PC-9 (cell line): ENCODE measurements at regions not wholly inside any gene's neighbourhood (a gene's known extent, or its start where the extent isn't known, plus 50 kb on each side); places are given as distances from the start of the nearest gene placed in this dataset.

Experiments
- BruUV-seq: library from RNA; stranded (reverse); fragments of 400-500 nt; replicated peaks from 2 replicates; lab custom pipeline; 2021; lab: Mats Ljungman, UMichigan
- CTCF ChIA-PET: fragments of 300-600 bp; sonication (Branson Sonifier 250); formaldehyde crosslinking; loops from one replicate; lab custom pipeline; 2022; ENCODE audit warnings: antibody characterized with exemption; lab: Charles Lee
- POLR2A ChIA-PET: fragments of 300-600 bp; sonication (Branson Sonifier 250); formaldehyde crosslinking; loops from one replicate; lab custom pipeline; 2022; ENCODE audit warnings: antibody characterized with exemption; ENCODE audit not compliant: unreplicated experiment; lab: Charles Lee
- DNase-seq, 2 experiments: peaks; one replicate each; pipeline versions ENCODE4 v3.0.0 to v3.0.0-alpha.2; 2015 to 2022; ENCODE audit warnings: mixed read lengths in 1 of 2
- H2AFZ ChIP-seq: fragments of 200-600 bp; sonication (generic); 2 replicates; pipeline ENCODE4 v1.8.1; 2017; ENCODE audit warnings: antibody characterized with exemption
- H3F3A ChIP-seq: fragments of 200-600 bp; sonication (generic); 2 replicates; pipeline ENCODE4 v1.8.1; 2017; ENCODE audit warnings: antibody characterized with exemption, mild to moderate bottlenecking, low read depth; ENCODE audit not compliant: insufficient read depth
- H3K27ac ChIP-seq: fragments of 200-600 bp; sonication (generic); 2 replicates; pipeline ENCODE4 v1.6.1; 2016; ENCODE audit warnings: mixed run types
- H3K27me3 ChIP-seq: fragments of 200-600 bp; sonication (generic); 2 replicates; pipeline ENCODE4 v1.6.1; 2016; ENCODE audit warnings: low read depth, mixed run types; ENCODE audit not compliant: insufficient read depth
- H3K36me3 ChIP-seq: fragments of 200-600 bp; sonication (generic); 2 replicates; pipeline ENCODE4 v1.6.1; 2016; ENCODE audit warnings: low read depth, mixed run types
- H3K4me1 ChIP-seq: fragments of 200-600 bp; sonication (generic); replicated peaks from 2 replicates; pipeline ENCODE4 v1.6.1; 2016; ENCODE audit warnings: mixed run types; ENCODE audit not compliant: insufficient read depth
- H3K4me2 ChIP-seq: fragments of 200-600 bp; sonication (generic); 2 replicates; pipeline ENCODE4 v1.6.1; 2017; ENCODE audit warnings: mixed run types
- H3K4me3 ChIP-seq: fragments of 200-600 bp; sonication (generic); 2 replicates; pipeline ENCODE4 v1.6.1; 2016; ENCODE audit warnings: mixed run types
- H3K79me2 ChIP-seq: fragments of 200-600 bp; sonication (generic); 2 replicates; pipeline ENCODE4 v1.6.1; 2017; ENCODE audit warnings: low read depth, mixed run types
- H3K9me2 ChIP-seq: fragments of 200-600 bp; sonication (generic); 2 replicates; pipeline ENCODE4 v1.8.1; 2017; ENCODE audit warnings: mild to moderate bottlenecking; ENCODE audit not compliant: insufficient read depth
- H3K9me3 ChIP-seq: fragments of 200-600 bp; sonication (generic); 2 replicates; pipeline ENCODE4 v1.8.1; 2016; ENCODE audit warnings: low read depth; ENCODE audit not compliant: insufficient read depth
- H4K20me1 ChIP-seq: fragments of 200-600 bp; sonication (generic); 2 replicates; pipeline ENCODE4 v1.8.1; 2017; ENCODE audit not compliant: insufficient read depth
- EZH2 ChIP-seq: fragments of 200-600 bp; sonication (generic); IDR thresholded peaks from 2 replicates; pipeline ENCODE4 v1.8.0; 2017; ENCODE audit warnings: antibody characterized with exemption, low read depth
- intact Hi-C: fragments of 100-400 bp; cut with micrococcal nuclease; formaldehyde crosslinking; loops from one replicate; pipeline ENCODE4 v1.10.0; 2022; ENCODE audit not compliant: unreplicated experiment
- TF ChIP-seq, protein P1 (sequence below): fragments of 200-600 bp; sonication (generic); conservative IDR thresholded peaks from 2 replicates; pipeline ENCODE4 v1.6.1; 2017; ENCODE audit warnings: mixed run types, antibody characterized with exemption, mild to moderate bottlenecking, moderate library complexity

GRCh38 chr1:4087530-4088420, 187.7 kb upstream of the C1orf174 start:
- Histone ChIP-seq H3K9me3 (no peaks in the 10 kb centered on the region), H3K36me3 (no peaks in the 10 kb centered on the region), H3K9me2 (no peaks in the 10 kb centered on the region), H3K4me2 (no peak overlapping the region), H3K4me1 (no peaks in the 10 kb centered on the region), H3F3A (no peaks in the 10 kb centered on the region), H3K27ac (no peak overlapping the region), H2AFZ (no peak overlapping the region), H4K20me1 (no peaks in the 10 kb centered on the region), H3K79me2 (no peaks in the 10 kb centered on the region), H3K4me3 (no peak overlapping the region), H3K27me3 (peaks cover 99% of the 10 kb centered on the region)
- intact Hi-C loops: no loop called here
- TF ChIP-seq EZH2: no peak
- TF ChIP-seq, protein P1, sequence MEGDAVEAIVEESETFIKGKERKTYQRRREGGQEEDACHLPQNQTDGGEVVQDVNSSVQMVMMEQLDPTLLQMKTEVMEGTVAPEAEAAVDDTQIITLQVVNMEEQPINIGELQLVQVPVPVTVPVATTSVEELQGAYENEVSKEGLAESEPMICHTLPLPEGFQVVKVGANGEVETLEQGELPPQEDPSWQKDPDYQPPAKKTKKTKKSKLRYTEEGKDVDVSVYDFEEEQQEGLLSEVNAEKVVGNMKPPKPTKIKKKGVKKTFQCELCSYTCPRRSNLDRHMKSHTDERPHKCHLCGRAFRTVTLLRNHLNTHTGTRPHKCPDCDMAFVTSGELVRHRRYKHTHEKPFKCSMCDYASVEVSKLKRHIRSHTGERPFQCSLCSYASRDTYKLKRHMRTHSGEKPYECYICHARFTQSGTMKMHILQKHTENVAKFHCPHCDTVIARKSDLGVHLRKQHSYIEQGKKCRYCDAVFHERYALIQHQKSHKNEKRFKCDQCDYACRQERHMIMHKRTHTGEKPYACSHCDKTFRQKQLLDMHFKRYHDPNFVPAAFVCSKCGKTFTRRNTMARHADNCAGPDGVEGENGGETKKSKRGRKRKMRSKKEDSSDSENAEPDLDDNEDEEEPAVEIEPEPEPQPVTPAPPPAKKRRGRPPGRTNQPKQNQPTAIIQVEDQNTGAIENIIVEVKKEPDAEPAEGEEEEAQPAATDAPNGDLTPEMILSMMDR: no peak
- no peak for DNase-seq
- ChIA-PET POLR2A (no interaction called here), CTCF (no interaction called here)
- BruUV-seq: no TSS peak

- Histone ChIP-seq H2AFZ (no peak overlapping the region), H3K4me3 (no peak overlapping the region), H3K9me2 (no peaks in the 10 kb centered on the region), H3K27ac (no peak overlapping the region), H4K20me1 (no peaks in the 10 kb centered on the region), H3K4me1 (no peaks in the 10 kb centered on the region), H3K4me2 (no peak overlapping the region), H3F3A (no peaks in the 10 kb centered on the region), H3K9me3 (no peaks in the 10 kb centered on the region), H3K27me3 (peaks cover 99% of the 10 kb centered on the region), H3K79me2 (no peaks in the 10 kb centered on the region), H3K36me3 (no peaks in the 10 kb centered on the region)
- BruUV-seq: no TSS peak
- intact Hi-C loops: no loop called here
- TF ChIP-seq, protein P1: no peak
- TF ChIP-seq EZH2: no peak
- POLR2A ChIA-PET: no interaction called here
- CTCF ChIA-PET: no interaction called here
- no peak for DNase-seq
Measured at GRCh38 chr1:4088676-4089075, 188.6 kb upstream of the C1orf174 start.

DNA sequence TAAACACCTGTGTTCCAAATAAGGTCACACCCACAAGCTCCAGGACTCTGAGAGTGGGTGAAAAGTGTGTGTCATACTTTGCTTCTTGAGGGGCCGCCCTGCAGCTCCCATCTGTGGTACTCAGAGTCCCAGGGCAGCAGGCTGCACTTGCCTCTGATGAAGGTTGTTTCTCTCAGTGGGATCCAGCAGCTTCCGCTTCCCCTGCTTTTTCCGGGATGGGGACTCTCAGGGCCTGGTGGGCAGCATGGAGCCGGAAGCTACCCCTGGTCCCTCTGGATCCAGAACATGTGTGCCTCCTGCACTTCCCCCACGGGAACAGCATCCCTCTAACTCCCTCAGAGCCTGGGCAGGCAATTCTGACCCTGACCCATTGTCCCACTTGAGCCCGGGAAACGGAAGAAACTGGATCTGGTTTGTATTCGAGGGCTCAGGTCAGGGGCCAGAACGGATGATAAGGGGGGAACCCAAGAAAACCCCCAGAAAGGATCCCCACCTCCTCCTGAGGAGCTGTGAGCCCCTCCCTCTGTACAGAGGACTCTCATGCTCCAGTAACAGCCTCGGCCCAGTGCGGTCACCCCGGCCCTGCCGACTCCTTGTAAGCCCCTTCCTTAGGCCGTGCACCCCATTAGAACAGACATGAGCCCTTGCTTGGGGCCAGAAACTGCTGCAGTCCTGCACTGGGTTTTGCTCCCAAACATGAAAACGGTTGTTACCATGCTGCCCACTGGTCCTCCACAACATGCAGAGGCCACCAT, 189.5 kb upstream of the C1orf174 start:
- no peak for DNase-seq
- no peak for TF ChIP-seq EZH2
- TF ChIP-seq, protein P1: no peak
- Histone ChIP-seq H3K79me2 (no peaks in the 10 kb centered on the region), H3K4me2 (no peak overlapping the region), H3K36me3 (no peaks in the 10 kb centered on the region), H3K27ac (no peak overlapping the region), H3K4me3 (no peak overlapping the region), H2AFZ (no peak overlapping the region), H4K20me1 (no peaks in the 10 kb centered on the region), H3K9me2 (no peaks in the 10 kb centered on the region), H3K9me3 (no peaks in the 10 kb centered on the region), H3F3A (no peaks in the 10 kb centered on the region), H3K4me1 (no peaks in the 10 kb centered on the region), H3K27me3 (peaks cover 97% of the 10 kb centered on the region)
- intact Hi-C loops: no loop called here
- CTCF ChIA-PET: no interaction called here
- no TSS peak for BruUV-seq
- POLR2A ChIA-PET: no interaction called here
